GM12875 (cell line): ENCODE measurements at regions not wholly inside any gene's neighbourhood (a gene's known extent, or its start where the extent isn't known, plus 50 kb on each side); places are given as distances from the start of the nearest gene placed in this dataset.

Experiments
- H3K4me3 ChIP-seq: one replicate; pipeline ENCODE4 v1.5.1; 2011; ENCODE audit warnings: low read depth, low read length, control low read depth
- CTCF ChIP-seq: IDR thresholded peaks from 2 replicates; pipeline ENCODE4 v1.5.1; 2011; ENCODE audit warnings: low read depth, mild to moderate bottlenecking, control low read depth, inconsistent platforms, low read length, moderate library complexity, borderline replicate concordance; ENCODE audit not compliant: insufficient read depth

- H3K4me3 ChIP-seq: no peak overlapping the region
- no peak for TF ChIP-seq CTCF
Measured at GRCh38 chr14:79997509-79998208, 213.6 kb downstream of the DIO2 start.

GRCh38 chr14:79992407-79993198 is 218.7 kb downstream of the DIO2 start:
- no peak overlapping the region for H3K4me3 ChIP-seq
- TF ChIP-seq CTCF: no peak

GRCh38 chr14:79991866-79992265 is 219.4 kb downstream of the DIO2 start:
- TF ChIP-seq CTCF: no peak
- no peak overlapping the region for H3K4me3 ChIP-seq

- TF ChIP-seq CTCF: no peak
Measured at GRCh38 chr14:79989990-79990389, 221.3 kb downstream of the DIO2 start.

GRCh38 chr14:79986251-79986650 is 225.1 kb downstream of the DIO2 start:
- no peak for TF ChIP-seq CTCF
- H3K4me3 ChIP-seq: no peak overlapping the region

More at GRCh38 chr14:79989990-79990389, 221.3 kb downstream of the DIO2 start:
- H3K4me3 ChIP-seq: no peak overlapping the region

GRCh38 chr14:79972230-79972629 is 239.1 kb downstream of the DIO2 start:
- no peak for TF ChIP-seq CTCF

GRCh38 chr14:79971330-79971729 is 240.0 kb downstream of the DIO2 start:
- no peak for TF ChIP-seq CTCF
- no peak overlapping the region for H3K4me3 ChIP-seq

More at GRCh38 chr14:79972230-79972629, 239.1 kb downstream of the DIO2 start:
- H3K4me3 ChIP-seq: no peak overlapping the region
